ENCODE measurements at regions not wholly inside any gene's neighbourhood (a gene's known extent, or its start where the extent isn't known, plus 50 kb on each side); places are given as distances from the start of the nearest gene placed in this dataset.

DNA sequence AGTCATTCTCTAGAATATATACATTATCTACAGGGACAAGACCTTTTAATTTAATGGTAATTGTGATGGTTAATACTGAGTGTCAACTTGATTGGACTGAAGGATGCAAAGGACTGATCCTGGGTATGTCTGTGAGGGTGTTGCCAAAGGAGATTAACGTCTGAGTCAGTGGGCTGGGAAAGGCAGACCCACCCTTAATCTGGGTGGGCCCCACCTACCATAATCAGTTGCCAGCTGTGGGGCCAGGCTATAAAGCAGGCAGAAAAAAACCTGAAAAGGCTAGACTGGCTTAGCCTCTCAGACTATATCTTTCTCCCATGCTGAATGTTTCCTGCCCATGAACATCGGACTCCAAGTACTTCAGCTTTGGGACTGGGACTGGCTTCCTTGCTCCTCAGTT lies 112.2 kb upstream of the SMC2 start:
- no peak for DNase-seq (ENCODE audit: low spot score)
- BruUV-seq (replicated peaks) = no TSS peak

More for the DNA sequence above, 112.2 kb upstream of the SMC2 start:
- no peak for TF ChIP-seq ZNF761 (CRISPR knock-in tag; conservative IDR thresholded peaks at IDR 0.05)
- no peak for TF ChIP-seq ZNF547 (CRISPR knock-in tag; IDR thresholded peaks at IDR 0.05)
- no peak for TF ChIP-seq MZF1 (CRISPR knock-in tag; IDR thresholded peaks at IDR 0.05; ENCODE audit: borderline replicate concordance)
- no peak for TF ChIP-seq ZNF530 (CRISPR knock-in tag; IDR thresholded peaks at IDR 0.05; ENCODE audit: low read depth)
- no peak for TF ChIP-seq NPAS2 (CRISPR knock-in tag; IDR thresholded peaks at IDR 0.05; ENCODE audit: borderline replicate concordance)
- TF ChIP-seq, protein P1, sequence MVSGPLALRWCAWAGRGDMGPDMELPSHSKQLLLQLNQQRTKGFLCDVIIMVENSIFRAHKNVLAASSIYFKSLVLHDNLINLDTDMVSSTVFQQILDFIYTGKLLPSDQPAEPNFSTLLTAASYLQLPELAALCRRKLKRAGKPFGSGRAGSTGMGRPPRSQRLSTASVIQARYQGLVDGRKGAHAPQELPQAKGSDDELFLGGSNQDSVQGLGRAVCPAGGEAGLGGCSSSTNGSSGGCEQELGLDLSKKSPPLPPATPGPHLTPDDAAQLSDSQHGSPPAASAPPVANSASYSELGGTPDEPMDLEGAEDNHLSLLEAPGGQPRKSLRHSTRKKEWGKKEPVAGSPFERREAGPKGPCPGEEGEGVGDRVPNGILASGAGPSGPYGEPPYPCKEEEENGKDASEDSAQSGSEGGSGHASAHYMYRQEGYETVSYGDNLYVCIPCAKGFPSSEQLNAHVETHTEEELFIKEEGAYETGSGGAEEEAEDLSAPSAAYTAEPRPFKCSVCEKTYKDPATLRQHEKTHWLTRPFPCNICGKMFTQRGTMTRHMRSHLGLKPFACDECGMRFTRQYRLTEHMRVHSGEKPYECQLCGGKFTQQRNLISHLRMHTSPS (CRISPR knock-in tag; IDR thresholded peaks at IDR 0.05; ENCODE audit: low read depth) = no peak
- no peak for TF ChIP-seq IRX3 (CRISPR knock-in tag; IDR thresholded peaks at IDR 0.05; ENCODE audit: borderline replicate concordance, low read depth)
- no peak for TF ChIP-seq ZKSCAN1 (IDR thresholded peaks at IDR 0.05; ENCODE audit: low read length)
- no peak for TF ChIP-seq TCF7 (IDR thresholded peaks at IDR 0.05; ENCODE audit: low read depth)
- TF ChIP-seq GFI1 (CRISPR knock-in tag; IDR thresholded peaks at IDR 0.05; ENCODE audit: borderline replicate concordance) = no peak
- TF ChIP-seq, protein P2, sequence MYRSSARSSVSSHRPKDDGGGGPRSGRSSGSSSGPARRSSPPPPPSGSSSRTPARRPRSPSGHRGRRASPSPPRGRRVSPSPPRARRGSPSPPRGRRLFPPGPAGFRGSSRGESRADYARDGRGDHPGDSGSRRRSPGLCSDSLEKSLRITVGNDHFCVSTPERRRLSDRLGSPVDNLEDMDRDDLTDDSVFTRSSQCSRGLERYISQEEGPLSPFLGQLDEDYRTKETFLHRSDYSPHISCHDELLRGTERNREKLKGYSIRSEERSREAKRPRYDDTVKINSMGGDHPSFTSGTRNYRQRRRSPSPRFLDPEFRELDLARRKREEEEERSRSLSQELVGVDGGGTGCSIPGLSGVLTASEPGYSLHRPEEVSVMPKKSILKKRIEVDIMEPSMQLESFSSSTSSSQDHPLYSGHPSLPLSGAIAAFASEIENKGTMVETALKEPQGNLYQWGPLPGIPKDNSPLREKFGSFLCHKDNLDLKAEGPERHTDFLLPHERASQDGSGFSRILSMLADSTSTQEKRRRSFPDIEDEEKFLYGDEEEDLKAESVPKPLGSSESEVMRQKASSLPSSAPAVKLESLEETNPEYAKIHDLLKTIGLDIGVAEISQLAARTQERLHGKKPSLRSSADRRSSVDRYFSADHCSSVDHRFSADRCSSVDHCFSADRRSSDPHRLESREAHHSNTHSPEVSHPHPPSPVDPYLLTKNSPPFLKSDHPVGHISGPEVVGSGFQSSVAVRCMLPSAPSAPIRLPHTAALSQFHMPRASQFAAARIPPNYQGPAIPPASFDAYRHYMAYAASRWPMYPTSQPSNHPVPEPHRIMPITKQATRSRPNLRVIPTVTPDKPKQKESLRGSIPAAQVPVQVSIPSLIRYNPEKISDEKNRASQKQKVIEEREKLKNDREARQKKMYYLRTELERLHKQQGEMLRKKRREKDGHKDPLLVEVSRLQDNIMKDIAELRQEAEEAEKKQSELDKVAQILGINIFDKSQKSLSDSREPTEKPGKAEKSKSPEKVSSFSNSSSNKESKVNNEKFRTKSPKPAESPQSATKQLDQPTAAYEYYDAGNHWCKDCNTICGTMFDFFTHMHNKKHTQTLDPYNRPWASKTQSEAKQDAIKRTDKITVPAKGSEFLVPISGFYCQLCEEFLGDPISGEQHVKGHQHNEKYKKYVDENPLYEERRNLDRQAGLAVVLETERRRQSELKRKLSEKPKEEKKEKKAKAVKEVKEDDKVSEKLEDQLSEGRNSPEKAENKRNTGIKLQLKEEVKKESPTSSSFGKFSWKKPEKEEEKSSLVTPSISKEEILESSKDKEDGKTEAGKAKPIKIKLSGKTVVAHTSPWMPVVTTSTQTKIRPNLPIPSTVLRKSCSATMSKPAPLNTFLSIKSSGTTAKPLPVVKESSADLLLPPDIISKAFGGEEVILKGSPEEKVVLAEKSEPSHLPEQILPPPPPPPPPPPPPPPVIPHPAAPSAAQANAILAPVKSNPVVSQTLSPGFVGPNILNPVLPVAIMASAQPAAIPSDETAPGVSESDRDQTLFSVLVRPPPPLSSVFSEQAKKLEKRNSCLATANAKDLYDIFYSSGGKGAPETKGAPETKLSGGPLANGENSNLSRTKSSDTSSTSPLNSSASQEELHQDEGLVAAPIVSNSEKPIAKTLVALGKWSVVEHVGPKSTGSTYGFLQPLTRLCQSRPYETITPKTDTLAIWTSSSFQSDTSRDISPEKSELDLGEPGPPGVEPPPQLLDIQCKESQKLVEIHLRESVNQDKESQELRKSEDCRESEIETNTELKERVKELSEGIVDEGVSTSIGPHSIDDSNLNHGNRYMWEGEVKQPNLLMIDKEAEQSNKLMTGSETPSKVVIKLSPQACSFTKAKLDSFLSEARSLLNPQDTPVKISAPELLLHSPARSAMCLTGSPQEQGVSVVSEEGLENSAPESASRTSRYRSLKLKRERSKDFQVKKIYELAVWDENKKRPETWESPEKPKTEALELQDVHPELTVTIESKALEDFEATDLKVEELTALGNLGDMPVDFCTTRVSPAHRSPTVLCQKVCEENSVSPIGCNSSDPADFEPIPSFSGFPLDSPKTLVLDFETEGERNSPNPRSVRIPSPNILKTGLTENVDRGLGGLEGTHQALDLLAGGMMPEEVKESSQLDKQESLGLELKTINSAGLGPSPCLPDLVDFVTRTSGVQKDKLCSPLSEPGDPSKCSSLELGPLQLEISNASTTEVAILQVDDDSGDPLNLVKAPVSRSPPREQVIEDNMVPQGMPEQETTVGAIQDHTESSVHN (CRISPR knock-in tag; IDR thresholded peaks at IDR 0.05) = no peak
- TF ChIP-seq CENPX (CRISPR knock-in tag; IDR thresholded peaks at IDR 0.05) = no peak
- Histone ChIP-seq H3K4me1 (ENCODE audit: insufficient read depth, low read length) (no peaks in the 10 kb centered on the region), H2AFZ (ENCODE audit: low read length) (no peak overlapping the region), H3K36me3 (replicated peaks in 1 of 2; ENCODE audit: control insufficient read depth in 1 of 2, insufficient read depth in 2 of 2, low read length in 2 of 2) (no peaks in the 10 kb centered on the region), H3K4me2 (ENCODE audit: low read depth, low read length) (no peak overlapping the region), H3K9ac (ENCODE audit: insufficient read depth, low read depth, low read length) (no peak overlapping the region), H3K4me3 (replicated peaks in 1 of 3; ENCODE audit: insufficient read depth in 1 of 3, low read depth in 2 of 3, low read length in 3 of 3) (no peak overlapping the region), H3K9me3 (ENCODE audit: low read length) (no peaks in the 10 kb centered on the region), H3K79me2 (ENCODE audit: insufficient read depth, low read length) (no peaks in the 10 kb centered on the region), H3K27ac (ENCODE audit: extremely low read length, insufficient read depth, low read length) (no peak overlapping the region), H4K20me1 (ENCODE audit: insufficient read depth, low read length) (no peaks in the 10 kb centered on the region), H3K27me3 (ENCODE audit: control insufficient read depth in 1 of 2, insufficient read depth in 2 of 2, low read length in 2 of 2) (no peaks in the 10 kb centered on the region)
- intact Hi-C loops (cut with micrococcal nuclease; ENCODE audit: unreplicated experiment) (no loop called here), in situ Hi-C loops (cut with HindIII; ENCODE audit: extremely low pct_ligation_motif_present, low pct_unique_long_range_greater_than_20kb) (no loop called here)
- FAIRE-seq = no peak
- ATAC-seq = no peak
- POLR2A ChIA-PET = no interaction called here
- CTCF ChIA-PET (ENCODE audit: low intra/inter-chr PET ratio, low total read pairs) = no interaction called here
- WGBS (ENCODE audit: low lambda C conversion rate) = 5% methylated on average over 2 of the region's 2 CpGs
